Stimulated activated CD4-positive, alpha-beta T cell treated with anti-CD3 and anti-CD28 coated beads, Interleukin-15, amount 100 ng/mL, for 24 hours (primary cell): ENCODE measurements at regions not wholly inside any gene's neighbourhood (a gene's known extent, or its start where the extent isn't known, plus 50 kb on each side); places are given as distances from the start of the nearest gene placed in this dataset.
"Not testable (repeated sequence)": the region's sequence is repeated elsewhere in the genome, so short reads cannot be mapped to it uniquely, and the experiment has no call there.

Experiments
- DNase-seq: peaks from one replicate; pipeline ENCODE4 v3.0.0-alpha.2; 2020

DNA sequence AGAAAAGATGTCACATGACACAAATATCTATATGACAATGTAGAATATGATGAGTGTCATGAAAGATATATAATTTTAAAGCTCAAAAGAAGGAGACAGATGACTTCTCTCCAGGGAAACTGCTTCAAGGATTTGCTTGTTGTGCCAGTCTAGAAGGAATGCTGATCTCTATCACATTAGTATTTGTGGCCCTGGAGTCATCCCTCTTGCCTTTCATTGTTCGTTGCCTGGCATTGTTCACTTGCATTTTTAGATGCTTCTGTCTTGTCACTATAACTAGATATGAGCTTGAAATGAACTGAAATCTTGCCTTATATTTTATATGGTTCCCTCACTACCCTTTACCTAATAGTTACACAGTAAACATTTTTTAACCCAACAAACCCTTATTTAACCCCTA, 207.5 kb downstream of the ZNF608 start:
- no peak for DNase-seq

DNA sequence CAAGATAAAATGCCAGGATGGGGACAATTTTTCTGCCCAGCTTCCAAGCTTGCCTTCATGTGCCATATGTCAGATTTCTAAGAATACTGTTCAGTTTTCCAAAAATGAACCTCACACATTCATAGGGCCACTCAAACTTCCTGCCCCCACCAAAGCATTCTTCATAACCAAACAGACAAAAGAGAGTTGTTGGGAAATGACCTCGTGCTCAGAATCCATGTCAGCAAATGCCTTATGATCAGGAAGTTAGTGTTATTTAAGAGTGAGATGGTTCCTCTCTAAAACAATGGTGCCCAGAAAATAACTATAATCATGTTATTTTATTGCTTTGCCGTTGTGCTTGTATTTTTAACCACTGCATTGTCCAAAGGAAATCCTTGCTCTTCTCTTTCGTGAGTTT, 208.2 kb downstream of the ZNF608 start:
- DNase-seq: no peak

DNA sequence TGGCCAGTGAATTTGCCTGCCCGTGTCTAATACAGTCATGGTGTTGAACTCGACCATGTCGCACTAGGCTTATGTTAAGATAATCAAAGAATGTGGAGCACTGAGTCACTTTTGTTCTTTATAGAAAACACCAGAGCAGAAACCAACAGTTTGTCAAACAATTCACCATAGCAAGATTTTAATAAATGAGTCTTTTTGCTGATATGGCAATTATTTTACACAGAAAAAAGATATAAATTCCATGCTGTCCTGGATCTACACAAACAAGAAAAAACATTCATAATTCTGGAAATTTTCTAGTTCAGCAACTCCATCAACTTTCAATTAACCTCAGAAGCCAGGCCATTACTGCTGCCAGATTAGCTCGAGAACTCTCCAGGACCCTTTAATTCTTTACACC, 208.9 kb downstream of the ZNF608 start:
- DNase-seq: no peak

DNA sequence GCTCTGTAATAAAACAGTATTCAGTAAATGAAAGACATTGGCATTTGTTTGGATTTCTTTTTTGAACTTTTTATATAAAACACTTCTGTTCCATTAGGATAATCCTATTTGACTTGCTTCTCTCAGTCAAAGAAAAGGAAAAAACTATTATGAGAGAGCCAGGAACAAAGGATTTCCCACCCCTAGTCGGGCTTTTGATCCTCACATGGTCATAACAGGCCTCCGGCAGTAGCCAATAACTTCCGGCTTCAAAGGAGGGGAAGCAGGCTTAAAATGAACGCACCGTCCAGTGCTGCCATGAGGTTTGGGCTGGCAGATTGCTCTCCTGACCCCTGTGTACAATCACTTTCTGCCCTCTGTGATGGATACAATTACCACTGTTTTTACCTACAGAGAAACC, 209.3 kb downstream of the ZNF608 start:
- no peak for DNase-seq

DNA sequence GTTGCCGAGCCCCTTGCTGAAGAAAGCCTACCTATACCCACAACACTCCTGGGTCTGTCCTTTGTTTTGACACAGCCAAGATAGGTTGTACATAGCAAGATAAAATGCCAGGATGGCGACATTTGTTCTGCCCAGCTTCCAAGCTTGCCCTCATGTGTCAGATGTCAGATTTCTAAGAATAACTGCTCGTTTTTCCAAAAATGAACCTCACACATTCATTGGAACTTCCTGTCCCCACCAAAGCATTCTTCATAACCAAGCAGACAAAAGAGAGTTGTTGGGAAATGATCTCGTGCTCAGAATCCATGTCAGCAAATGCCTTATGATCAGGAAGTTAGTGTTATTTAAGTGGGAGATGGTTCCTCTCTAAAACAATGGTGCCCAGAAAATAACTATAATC, 210.1 kb downstream of the ZNF608 start:
- DNase-seq: no peak

DNA sequence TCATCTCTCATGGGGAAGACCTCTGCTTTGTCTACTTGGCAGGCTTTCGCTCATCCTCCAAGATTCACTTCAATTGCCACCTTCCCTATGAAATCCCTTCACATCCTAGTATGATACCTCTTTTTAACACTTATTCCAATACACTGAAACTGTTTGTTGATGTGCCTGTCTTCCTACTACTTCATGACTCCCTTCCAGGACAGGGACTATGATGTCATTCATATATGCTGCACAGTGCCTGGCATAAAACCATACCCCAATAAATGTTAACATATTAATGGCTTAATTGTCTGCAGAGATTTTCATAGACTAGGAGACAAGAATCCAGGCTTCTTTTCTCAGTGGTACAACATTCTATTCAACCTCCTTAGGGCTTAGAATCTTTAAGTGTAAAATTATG, 215.5 kb downstream of the ZNF608 start:
- no peak for DNase-seq

DNA sequence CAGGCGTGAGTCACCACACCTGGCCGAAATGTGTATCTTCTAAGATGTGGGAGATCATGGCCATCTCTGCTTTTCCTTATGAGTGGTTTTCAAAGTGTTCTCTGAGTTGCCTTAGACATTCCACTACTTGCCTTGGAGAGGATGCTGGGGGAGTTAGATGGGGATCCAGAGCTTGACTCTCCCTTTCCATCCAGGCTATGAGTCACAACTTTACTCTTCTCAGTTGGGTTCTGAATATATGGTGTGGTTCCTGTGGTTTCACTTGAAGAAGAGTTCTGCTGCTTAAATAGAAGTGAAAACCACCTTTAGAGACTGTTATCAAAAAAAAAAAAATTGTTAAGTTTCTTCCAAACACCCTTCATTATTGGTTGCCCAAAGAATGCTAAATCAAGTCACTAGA, 217.6 kb downstream of the ZNF608 start:
- no peak for DNase-seq

DNA sequence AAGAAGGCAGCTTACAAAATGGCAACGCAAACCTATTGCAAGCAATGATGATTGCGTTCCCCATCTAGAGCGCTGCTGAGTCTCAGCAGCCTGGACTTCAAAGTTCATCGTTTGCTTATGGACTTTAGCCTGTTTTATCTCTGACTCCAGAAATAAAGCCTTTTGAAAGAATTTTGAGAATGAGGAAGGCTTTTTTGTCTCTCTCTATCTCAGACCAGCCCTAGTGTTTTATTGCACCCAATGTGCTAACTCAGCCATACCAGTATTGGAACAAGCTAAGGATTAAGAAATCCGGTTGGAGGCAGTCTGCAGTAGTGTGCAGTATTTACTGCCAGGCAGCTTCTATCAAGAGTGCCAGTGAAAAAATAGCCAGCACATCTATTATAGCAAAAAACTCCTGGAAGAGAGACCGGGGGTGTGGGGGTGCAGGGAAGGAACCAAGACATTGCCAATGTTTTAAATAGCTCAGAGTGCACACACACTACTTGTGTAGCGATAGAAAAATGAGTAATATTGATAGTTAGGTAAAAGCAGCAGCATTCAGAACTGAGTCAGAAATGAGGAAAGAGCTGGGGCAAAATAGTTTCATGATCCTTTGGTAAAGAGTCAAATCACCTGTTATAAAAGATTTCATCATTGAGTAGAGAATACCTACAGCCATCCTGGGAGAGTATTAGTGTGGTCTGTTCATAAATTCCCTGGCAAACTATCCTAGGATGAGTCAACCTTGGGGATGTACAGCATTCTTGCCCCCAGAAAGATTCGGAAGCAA, 219.0 kb downstream of the ZNF608 start:
- no peak for DNase-seq

DNA sequence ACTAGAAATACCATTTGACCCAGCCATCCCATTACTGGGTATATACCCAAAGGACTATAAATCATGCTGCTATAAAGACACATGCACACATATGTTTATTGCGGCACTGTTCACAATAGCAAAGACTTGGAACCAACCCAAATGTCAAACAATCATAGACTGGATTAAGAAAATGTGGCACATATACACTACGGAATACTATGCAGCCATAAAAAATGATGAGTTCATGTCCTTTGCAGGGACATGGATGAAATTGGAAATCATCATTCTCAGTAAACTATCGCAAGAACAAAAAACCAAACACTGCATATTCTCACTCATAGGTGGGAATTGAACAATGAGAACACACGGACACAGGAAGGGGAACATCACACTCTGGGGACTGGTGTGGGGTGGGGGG, 220.4 kb downstream of the ZNF608 start:
- not testable (repeated sequence) for DNase-seq

DNA sequence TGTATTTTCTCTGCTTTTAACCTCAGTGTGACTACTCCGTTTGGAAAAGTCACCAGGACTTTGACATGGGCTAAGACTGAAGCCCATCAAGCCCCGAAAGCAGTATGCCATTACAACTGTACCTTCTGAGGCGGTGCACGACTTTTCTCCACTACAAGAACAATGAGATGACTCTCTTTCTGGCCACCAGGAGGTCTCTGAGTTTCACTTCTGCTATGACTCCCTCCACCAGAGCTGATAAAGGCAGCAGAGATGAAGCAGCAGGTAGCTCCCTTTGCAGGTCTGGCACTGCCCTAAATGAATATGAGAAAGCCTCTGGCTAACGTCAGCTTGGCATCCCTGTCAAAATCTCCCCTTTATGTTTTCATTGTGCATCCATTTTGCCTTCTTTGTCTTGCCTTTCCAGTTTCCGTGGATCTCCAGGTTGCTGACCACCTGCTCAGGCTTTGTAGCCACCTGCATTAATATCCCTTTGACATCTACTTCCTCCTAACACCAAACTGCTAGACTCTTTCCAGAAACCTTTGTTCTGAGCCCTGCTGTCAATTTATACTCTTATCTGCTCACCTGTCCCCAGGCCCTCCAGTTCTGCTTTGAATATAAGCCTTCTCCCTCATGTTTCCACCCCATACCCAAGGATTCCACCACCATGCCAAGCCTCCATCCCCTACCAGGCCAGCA, 221.7 kb downstream of the ZNF608 start:
- DNase-seq: no peak

DNA sequence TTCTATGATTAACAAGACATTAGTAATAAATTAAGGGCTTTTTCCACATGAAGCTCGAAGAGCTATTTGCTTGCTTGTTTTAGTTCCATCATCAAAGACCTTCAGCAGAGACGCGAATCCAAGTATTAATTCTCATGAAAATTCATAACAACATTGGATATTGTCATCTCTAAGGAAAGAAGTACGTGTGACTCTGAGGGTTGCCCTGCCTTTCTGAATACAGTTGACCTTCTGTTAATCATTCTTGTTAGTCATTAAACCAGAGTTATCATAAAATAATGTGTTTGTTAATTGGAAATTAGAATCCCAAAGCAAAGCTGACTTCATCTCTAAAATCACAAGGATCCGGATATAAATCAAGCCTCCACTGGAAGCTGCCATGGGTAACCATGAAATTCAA, 222.5 kb downstream of the ZNF608 start:
- DNase-seq: no peak

DNA sequence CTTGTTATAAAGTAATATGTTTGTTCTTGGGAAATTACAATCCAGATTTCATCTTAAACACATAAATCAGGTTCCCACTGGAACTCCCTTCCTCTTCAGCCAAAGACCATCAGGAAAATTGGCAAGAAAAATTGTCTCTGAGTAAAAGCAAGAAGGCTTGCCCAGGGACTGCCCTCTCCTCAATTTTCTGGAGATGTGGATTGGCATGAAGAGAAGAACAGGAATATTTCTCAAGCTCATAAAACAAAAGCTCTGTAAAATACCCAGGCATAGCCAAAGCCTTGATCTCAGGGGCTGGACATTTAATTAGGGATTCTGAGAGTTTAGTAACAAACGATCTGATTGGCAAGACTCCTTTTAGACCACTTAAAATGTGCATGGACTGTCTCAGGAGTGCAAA, 223.4 kb downstream of the ZNF608 start:
- no peak for DNase-seq

DNA sequence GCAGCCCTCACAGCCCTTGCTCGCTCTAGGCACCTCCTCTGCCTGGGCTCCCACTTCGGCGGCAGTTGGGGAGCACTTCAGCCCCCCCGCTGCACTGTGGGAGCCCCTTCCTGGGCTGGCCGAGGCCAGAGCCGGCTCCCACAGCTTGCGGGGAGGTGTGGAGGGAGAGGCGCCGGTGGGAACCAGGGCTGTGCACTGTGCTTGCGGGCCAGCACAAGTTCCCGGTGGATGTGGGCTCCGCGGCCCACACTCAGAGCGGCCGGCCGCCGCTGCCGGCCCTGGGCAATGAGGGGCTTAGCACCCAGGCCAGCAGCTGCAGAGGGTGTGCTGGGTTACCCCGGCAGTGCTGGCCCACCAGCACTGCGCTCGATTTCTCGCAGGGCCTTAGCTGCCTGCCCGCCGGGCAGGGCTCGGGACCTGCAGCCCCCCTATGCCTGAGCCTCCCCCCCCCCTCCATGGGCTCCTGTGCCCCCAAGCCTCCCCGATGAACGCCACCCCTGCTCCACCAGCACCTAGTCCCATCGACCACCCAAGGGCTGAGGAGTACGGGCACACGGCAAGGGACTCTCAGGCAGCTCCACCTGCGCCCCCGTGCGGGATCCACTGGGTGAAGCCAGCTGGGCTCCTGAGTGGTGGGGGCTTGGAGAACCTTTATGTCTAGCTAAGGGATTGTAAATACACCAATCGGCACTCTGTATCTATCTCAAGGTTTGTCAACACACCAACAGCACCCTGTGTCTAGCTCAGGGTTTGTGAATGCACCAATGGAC, 224.8 kb downstream of the ZNF608 start:
- DNase-seq: no peak

DNA sequence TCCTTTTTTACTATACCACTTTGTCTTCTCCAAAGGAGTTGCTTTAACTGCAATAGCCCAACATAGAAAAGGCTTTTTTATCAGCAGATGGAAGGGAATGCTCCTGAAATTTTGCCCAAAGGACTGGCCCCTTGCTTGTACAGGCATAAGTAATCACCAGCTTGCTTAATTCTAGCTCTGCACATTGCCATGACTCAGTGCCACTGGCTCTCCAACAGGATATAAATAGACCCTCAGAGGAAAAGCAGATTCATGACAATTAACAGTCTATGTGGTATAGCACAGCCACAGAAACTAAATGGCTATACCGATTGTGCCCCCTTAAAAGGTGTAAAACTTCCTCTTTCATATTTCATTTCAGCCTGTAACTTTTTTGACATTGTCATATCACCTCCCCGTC, 227.0 kb downstream of the ZNF608 start:
- no peak for DNase-seq

DNA sequence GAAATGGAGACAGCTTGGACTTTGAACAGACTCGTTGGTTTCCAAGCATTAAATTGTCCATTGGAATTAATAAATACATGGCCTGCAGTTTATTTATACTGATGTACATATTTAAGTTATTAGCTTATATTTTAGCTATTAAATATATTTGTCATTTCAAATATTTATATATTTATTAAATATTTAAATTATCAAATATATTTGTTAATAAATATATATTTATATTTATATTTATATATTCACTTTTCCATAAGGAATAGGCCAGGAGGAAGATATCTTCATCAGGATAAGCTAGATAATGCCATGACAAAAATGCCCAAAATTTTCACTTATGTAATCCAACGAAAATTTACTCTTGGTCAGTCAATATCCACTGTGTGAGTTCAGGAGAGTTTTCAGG, 229.9 kb downstream of the ZNF608 start:
- no peak for DNase-seq

DNA sequence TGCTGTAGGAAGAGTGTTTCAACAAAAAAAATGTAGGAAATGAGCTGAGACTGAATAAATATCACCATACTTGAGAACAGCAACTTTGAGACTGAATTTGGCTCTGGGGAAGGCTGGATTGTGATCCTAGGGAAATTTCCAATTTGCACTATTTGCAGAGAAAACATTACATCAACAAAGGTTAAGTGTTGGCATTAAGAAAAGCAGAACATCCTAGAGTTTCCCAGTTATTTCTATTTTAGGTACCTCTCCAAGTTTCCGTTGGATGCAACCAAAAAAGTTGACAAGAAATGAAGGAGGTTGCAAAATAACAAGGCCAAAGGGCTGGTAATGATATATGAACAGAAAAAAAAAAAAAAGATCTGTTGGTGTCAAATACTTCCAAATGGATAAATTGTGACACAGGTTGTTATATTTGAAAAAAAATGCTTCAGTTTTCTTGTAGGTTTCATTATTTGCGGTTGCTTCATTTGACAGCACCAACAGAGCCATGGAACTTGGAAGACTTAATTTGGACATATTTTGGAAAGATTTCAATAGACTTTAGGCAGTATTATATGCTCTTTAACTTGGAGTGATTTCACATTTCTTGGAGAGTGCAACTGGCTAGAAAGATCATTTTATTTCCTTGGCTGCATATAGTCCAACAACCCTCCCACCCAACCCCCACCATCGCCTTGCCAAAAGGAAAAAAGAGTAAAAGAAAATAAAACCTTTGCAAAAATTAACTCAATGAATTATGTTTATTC, 230.8 kb downstream of the ZNF608 start:
- no peak for DNase-seq

DNA sequence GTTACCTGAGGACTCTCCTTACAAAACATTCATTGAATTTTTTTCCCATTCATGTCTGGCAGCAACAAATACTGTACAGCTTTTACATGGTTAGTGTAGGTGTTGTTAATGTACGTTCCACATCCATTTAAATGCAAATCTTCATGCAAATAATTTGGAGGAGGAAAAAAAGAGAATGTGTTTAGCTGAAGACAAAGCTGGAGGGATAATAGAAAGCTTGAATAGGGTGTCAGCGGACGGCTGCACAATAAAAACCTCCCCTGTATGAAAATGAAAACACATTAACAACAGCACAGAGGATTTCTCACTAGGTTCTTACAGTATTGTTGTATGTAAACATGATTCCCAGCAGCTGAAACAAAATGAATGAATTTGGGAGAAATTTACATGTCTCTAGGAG, 231.5 kb downstream of the ZNF608 start:
- no peak for DNase-seq

DNA sequence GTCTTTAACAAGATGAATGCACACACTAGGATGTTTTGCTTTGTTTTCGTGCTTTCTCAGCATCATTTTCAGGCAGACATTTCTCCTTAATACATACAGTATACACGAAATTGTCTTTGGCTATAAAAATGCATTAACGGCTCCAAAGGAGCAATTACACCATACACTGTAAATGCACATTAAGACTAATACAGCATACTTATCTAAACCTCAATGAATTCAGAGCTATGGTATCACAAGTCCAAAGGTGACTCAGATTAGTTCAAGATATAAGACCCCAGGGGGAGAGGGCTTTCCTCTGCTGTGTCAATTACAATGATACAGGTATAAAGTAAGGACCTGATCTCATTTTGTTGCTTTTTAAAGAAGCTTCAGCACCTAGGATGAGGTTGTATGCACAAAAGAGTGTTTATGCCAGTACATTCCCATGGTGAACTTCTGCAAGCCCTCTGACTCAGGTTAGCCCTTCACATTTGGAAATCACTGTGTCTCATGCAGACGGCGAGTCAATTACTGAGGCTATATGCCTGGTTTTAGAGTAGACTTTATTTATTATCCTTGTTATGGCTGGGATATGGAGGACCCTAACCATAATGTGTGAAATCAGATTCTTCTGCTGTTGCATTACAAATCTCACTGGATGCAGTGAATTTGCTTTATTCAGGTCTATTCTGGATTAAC, 233.3 kb downstream of the ZNF608 start:
- DNase-seq: no peak

DNA sequence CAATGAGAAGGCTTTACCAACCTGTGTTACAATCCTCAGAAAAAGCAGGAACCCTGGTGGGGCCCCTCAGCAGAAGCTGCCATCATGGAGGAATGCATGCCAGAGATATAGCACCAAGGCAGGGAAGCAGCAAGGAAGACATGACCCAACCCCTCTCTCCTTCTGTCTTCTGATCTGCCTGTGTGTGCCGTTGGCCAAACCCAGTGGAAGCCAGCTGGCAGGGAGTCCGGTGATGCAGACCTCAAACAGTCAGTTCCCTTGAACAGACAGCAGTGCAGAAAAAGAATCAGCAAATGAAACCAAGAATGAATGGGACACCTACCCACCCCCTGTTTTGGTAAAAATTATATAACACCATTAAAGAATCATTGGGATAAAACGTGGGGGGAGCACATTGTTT, 234.2 kb downstream of the ZNF608 start:
- DNase-seq: no peak

DNA sequence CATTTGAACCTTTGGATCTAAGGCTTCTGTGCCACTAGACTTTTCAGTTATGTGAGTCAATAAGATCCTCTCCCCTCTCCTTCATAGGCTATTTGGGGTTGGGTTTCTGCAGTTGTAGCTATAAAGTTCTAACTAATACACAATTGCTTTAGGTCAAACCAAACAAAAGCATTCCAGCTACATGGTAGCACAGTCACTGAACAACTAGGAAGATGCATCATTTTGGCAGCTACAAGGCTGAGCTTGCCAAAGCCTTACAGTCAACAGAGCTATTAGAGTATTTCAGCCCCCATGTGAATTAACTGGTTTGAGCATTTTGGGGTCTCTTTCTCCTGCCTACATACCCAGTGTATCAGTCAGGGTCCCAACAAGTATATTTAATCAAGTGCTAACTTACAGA, 234.6 kb downstream of the ZNF608 start:
- DNase-seq: no peak

DNA sequence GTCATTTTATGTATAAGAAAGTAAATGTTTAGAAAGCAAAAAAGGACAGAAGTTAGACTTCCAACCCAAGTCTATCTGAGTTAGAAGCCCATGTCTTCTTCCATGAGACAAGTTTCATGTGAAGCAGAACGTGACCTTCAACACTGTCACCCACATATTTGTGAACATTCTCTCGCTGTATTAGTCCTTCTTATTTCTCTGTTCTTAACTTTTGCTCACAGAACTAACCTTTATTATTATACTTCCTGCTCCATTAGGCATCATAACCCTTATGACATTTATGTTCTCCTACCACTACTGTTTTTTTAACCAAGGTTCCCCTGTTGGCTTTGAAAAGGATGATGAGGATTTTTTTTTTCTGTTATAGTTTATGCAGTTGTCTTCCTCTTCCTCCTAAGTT, 238.8 kb downstream of the ZNF608 start:
- no peak for DNase-seq

DNA sequence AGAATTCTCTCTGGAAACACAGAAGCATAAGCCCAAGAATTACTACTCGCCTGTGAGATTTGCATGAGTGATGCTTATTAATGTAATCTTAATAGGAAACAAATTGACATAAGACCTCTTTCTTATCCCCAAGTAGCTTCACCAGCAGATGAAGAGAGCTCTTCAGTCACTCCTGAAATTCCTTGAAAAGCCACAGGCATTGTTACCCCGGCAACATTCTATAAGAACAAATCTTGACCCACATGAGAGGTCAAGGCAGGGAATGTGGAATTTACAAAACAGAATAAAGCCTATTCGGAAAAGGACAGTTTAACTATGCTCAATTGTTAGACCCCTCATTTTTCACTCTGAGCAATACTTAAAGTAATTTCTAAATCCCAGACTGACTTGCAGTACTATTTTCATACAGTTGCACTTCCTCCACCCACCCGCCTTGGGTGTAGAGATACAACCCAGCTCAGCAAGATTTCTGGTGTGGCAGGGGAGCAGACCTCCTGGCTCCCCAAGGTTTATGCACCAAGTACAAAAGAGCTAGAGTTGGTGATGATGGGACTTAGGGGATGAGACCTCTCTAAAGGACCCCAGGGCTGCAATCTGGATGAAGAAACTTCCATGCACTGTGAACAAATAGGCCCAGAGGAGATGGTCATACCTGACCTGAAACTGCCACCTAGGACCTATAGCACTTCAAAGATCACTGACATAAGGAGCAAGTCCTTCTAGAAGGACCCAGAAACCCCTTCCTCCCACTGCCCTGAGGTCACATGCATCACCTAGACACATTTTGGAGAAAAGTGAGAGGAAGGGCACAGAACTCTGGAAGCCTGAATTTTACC, 242.1 kb downstream of the ZNF608 start:
- no peak for DNase-seq
